ENCODE measurements at regions not wholly inside any gene's neighbourhood (a gene's known extent, or its start where the extent isn't known, plus 50 kb on each side); places are given as distances from the start of the nearest gene placed in this dataset.
"Not testable (repeated sequence)": the region's sequence is repeated elsewhere in the genome, so short reads cannot be mapped to it uniquely, and the experiment has no call there.

- DNase-seq (ENCODE audit: low read depth in 3 of 3) = no peak
Measured at GRCh38 chr3:106343811-106344210, 475.0 kb upstream of the CBLB start.

GRCh38 chr3:106345353-106346027, 476.7 kb upstream of the CBLB start:
- DNase-seq (ENCODE audit: low read depth in 3 of 3) = no peak

GRCh38 chr3:106347350-106347749, 478.5 kb upstream of the CBLB start:
- no peak for DNase-seq (ENCODE audit: low read depth in 3 of 3)

- DNase-seq (ENCODE audit: low read depth in 3 of 3) = no peak
Measured at GRCh38 chr3:106348139-106348690, 479.4 kb upstream of the CBLB start.

GRCh38 chr3:106349191-106349881, 480.5 kb upstream of the CBLB start:
- no peak for DNase-seq (ENCODE audit: low read depth in 3 of 3)

GRCh38 chr3:106355873-106356272, 487.1 kb upstream of the CBLB start:
- no peak for DNase-seq (ENCODE audit: low read depth in 3 of 3)

- no peak for DNase-seq (ENCODE audit: low read depth in 3 of 3)
Measured at GRCh38 chr3:106359692-106360091, 490.9 kb upstream of the CBLB start.

GRCh38 chr3:106360901-106361300, 492.1 kb upstream of the CBLB start:
- DNase-seq (ENCODE audit: low read depth in 3 of 3) = not testable (repeated sequence)

- DNase-seq (ENCODE audit: low read depth in 3 of 3) = no peak
Measured at GRCh38 chr3:106364477-106364876, 495.7 kb upstream of the CBLB start.

GRCh38 chr3:106365061-106365691, 496.4 kb upstream of the CBLB start:
- no peak for DNase-seq (ENCODE audit: low read depth in 3 of 3)

GRCh38 chr3:106366352-106366751, 497.5 kb upstream of the CBLB start:
- DNase-seq (ENCODE audit: low read depth in 3 of 3) = no peak

GRCh38 chr3:106367496-106367895, 498.7 kb upstream of the CBLB start:
- DNase-seq (ENCODE audit: low read depth in 3 of 3) = no peak

- no peak for DNase-seq (ENCODE audit: low read depth in 3 of 3)
Measured at GRCh38 chr3:106371221-106371970, 502.6 kb upstream of the CBLB start.

- no peak for DNase-seq (ENCODE audit: low read depth in 3 of 3)
Measured at GRCh38 chr3:106371971-106372805, 503.4 kb upstream of the CBLB start.

GRCh38 chr3:106372806-106373190, 504.0 kb upstream of the CBLB start:
- no peak for DNase-seq (ENCODE audit: low read depth in 3 of 3)

- DNase-seq (ENCODE audit: low read depth in 3 of 3) = no peak
Measured at GRCh38 chr3:106376016-106376570, 507.3 kb upstream of the CBLB start.

GRCh38 chr3:106379251-106379750, 510.5 kb upstream of the CBLB start:
- DNase-seq (ENCODE audit: low read depth in 3 of 3) = no peak

- DNase-seq (ENCODE audit: low read depth in 3 of 3) = no peak
Measured at GRCh38 chr3:106380232-106380631, 511.4 kb upstream of the CBLB start.

GRCh38 chr3:106381286-106381938, 512.6 kb upstream of the CBLB start:
- no peak for DNase-seq (ENCODE audit: low read depth in 3 of 3)

GRCh38 chr3:106381939-106382335, 513.1 kb upstream of the CBLB start:
- no peak for DNase-seq (ENCODE audit: low read depth in 3 of 3)
